ENCODE measurements at regions not wholly inside any gene's neighbourhood (a gene's known extent, or its start where the extent isn't known, plus 50 kb on each side); places are given as distances from the start of the nearest gene placed in this dataset.

GRCh38 chr4:23279377-23279986 lies 586.7 kb downstream of the GBA3 start:
- peak; percentile 19 for DNase-seq (ENCODE audit: low read depth)

GRCh38 chr4:23278845-23279244 lies 586.1 kb downstream of the GBA3 start:
- in situ Hi-C loops (cut with HindIII; ENCODE audit: low sequenced_read_pairs): no loop called here
- no peak for TF ChIP-seq CTCF (IDR thresholded peaks at IDR 0.05; ENCODE audit: low read depth, low read length, missing control alignments)
- no peak overlapping the region for H3K4me3 ChIP-seq (ENCODE audit: low read depth, low read length)
- DNase-seq (ENCODE audit: low read depth): no peak

More at GRCh38 chr4:23279377-23279986, 586.7 kb downstream of the GBA3 start:
- TF ChIP-seq CTCF (IDR thresholded peaks at IDR 0.05; ENCODE audit: low read depth, low read length, missing control alignments): no peak
- in situ Hi-C loops (cut with HindIII; ENCODE audit: low sequenced_read_pairs): no loop called here
- no peak overlapping the region for H3K4me3 ChIP-seq (ENCODE audit: low read depth, low read length)

- in situ Hi-C loops (cut with HindIII; ENCODE audit: low sequenced_read_pairs): no loop called here
- TF ChIP-seq CTCF (IDR thresholded peaks at IDR 0.05; ENCODE audit: low read depth, low read length, missing control alignments): no peak
- H3K4me3 ChIP-seq (ENCODE audit: low read depth, low read length): no peak overlapping the region
- no peak for DNase-seq (ENCODE audit: low read depth)
Observed at GRCh38 chr4:23276076-23276475, 583.3 kb downstream of the GBA3 start.

GRCh38 chr4:23269566-23269965 lies 576.8 kb downstream of the GBA3 start:
- no peak for TF ChIP-seq CTCF (IDR thresholded peaks at IDR 0.05; ENCODE audit: low read depth, low read length, missing control alignments)
- in situ Hi-C loops (cut with HindIII; ENCODE audit: low sequenced_read_pairs): no loop called here

GRCh38 chr4:23268072-23268771 lies 575.5 kb downstream of the GBA3 start:
- no peak for TF ChIP-seq CTCF (IDR thresholded peaks at IDR 0.05; ENCODE audit: low read depth, low read length, missing control alignments)
- in situ Hi-C loops (cut with HindIII; ENCODE audit: low sequenced_read_pairs): no loop called here
- no peak for DNase-seq (ENCODE audit: low read depth)
- no peak overlapping the region for H3K4me3 ChIP-seq (ENCODE audit: low read depth, low read length)

More at GRCh38 chr4:23269566-23269965, 576.8 kb downstream of the GBA3 start:
- H3K4me3 ChIP-seq (ENCODE audit: low read depth, low read length): no peak overlapping the region
- DNase-seq (ENCODE audit: low read depth): no peak

GRCh38 chr4:23266401-23266800 lies 573.7 kb downstream of the GBA3 start:
- TF ChIP-seq CTCF (IDR thresholded peaks at IDR 0.05; ENCODE audit: low read depth, low read length, missing control alignments): no peak
- DNase-seq (ENCODE audit: low read depth): no peak
- in situ Hi-C loops (cut with HindIII; ENCODE audit: low sequenced_read_pairs): no loop called here
- H3K4me3 ChIP-seq (ENCODE audit: low read depth, low read length): no peak overlapping the region

Data from astrocyte of the cerebellum (primary cell).